ENCODE measurements at regions not wholly inside any gene's neighbourhood (a gene's known extent, or its start where the extent isn't known, plus 50 kb on each side); places are given as distances from the start of the nearest gene placed in this dataset.

DNA sequence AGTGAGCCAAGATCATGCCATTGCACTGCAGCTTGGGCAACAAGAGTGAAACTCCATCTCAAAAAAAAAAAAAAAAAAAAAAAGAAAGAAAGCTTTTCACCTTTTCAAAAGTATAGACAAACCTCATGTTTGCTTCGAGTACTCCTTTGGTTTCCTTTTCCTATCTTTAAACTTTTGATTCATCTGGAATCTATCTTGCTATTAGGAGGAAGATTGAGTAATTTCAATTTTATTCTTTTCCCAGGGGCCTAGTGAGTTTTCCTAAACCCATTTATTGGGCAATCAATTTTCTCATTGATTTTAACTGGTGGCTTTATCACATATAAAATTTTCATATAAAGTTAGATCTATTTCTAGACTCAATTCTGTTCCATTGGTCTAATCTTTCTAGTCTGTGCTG is 190.5 kb upstream of the VEPH1 start:
- WGBS (ENCODE audit: insufficient coverage, low lambda C conversion rate): 100% methylated on average over 1 of the region's 1 CpG
- DNase-seq: no peak
- no peak overlapping the region for H3K27ac ChIP-seq (ENCODE audit: low read length)
- H3K9me3 ChIP-seq (ENCODE audit: control insufficient read depth, low read depth, low read length): no peaks in the 10 kb centered on the region
- no peaks in the 10 kb centered on the region for H3K4me1 ChIP-seq (ENCODE audit: control insufficient read depth, insufficient read depth, low read length)
- no peak overlapping the region for H3K4me3 ChIP-seq (ENCODE audit: low read length)
- H3K27me3 ChIP-seq (ENCODE audit: control insufficient read depth, insufficient read depth, low read length): no peaks in the 10 kb centered on the region
- H3K36me3 ChIP-seq (ENCODE audit: control insufficient read depth, insufficient read depth, low read length): no peaks in the 10 kb centered on the region

- no peak overlapping the region for H3K4me3 ChIP-seq (ENCODE audit: low read length)
- DNase-seq: no peak
- no peaks in the 10 kb centered on the region for H3K36me3 ChIP-seq (ENCODE audit: control insufficient read depth, insufficient read depth, low read length)
- WGBS (ENCODE audit: insufficient coverage, low lambda C conversion rate): no CpG with 5 or more reads among the region's 1 CpG
- H3K27me3 ChIP-seq (ENCODE audit: control insufficient read depth, insufficient read depth, low read length): no peaks in the 10 kb centered on the region
- H3K9me3 ChIP-seq (ENCODE audit: control insufficient read depth, low read depth, low read length): no peaks in the 10 kb centered on the region
- no peaks in the 10 kb centered on the region for H3K4me1 ChIP-seq (ENCODE audit: control insufficient read depth, insufficient read depth, low read length)
- H3K27ac ChIP-seq (ENCODE audit: low read length): no peak overlapping the region
These were observed 189.3 kb upstream of the VEPH1 start for GRCh38 chr3:157692468-157692867.

DNA sequence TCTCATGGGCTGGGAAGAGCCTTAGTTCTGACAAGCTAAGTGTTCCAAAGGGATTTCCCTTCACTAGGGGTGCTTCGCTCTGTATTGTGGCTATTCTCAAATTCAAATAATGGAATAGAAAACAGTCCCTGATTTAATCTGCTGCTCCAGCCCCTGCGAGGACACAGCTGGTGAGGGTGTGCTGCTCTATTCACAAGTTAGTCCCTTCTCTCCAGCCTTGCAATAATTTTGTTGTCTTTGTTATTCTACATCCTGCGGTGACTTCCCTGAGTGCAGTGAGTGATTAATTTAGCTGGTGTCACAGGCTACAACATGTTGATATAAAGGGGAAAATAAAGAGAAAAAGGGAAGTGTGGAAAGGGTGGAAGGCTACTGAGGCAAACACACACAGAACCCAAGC is 180.5 kb upstream of the VEPH1 start:
- WGBS (ENCODE audit: insufficient coverage, low lambda C conversion rate): no CpG with 5 or more reads among the region's 3 CpGs
- no peak overlapping the region for H3K4me3 ChIP-seq (ENCODE audit: low read length)
- H3K4me1 ChIP-seq (ENCODE audit: control insufficient read depth, insufficient read depth, low read length): no peaks in the 10 kb centered on the region
- no peaks in the 10 kb centered on the region for H3K36me3 ChIP-seq (ENCODE audit: control insufficient read depth, insufficient read depth, low read length)
- DNase-seq: no peak
- peaks cover 2% of the 10 kb centered on the region for H3K9me3 ChIP-seq (ENCODE audit: control insufficient read depth, low read depth, low read length)
- H3K27me3 ChIP-seq (ENCODE audit: control insufficient read depth, insufficient read depth, low read length): no peaks in the 10 kb centered on the region
- H3K27ac ChIP-seq (ENCODE audit: low read length): no peak overlapping the region

GRCh38 chr3:157672061-157672460 is 168.8 kb upstream of the VEPH1 start:
- DNase-seq: no peak
- no peak overlapping the region for H3K27ac ChIP-seq (ENCODE audit: low read length)
- H3K4me1 ChIP-seq (ENCODE audit: control insufficient read depth, insufficient read depth, low read length): no peaks in the 10 kb centered on the region
- no peaks in the 10 kb centered on the region for H3K27me3 ChIP-seq (ENCODE audit: control insufficient read depth, insufficient read depth, low read length)
- H3K36me3 ChIP-seq (ENCODE audit: control insufficient read depth, insufficient read depth, low read length): no peaks in the 10 kb centered on the region
- 80% methylated on average over 1 of the region's 1 CpG for whole genome bisulfite sequencing (ENCODE audit: insufficient coverage, low lambda C conversion rate)
- no peak overlapping the region for H3K4me3 ChIP-seq (ENCODE audit: low read length)
- H3K9me3 ChIP-seq (ENCODE audit: control insufficient read depth, low read depth, low read length): no peaks in the 10 kb centered on the region

GRCh38 chr3:157671656-157672055 is 168.4 kb upstream of the VEPH1 start:
- Histone ChIP-seq H3K4me1 (ENCODE audit: control insufficient read depth, insufficient read depth, low read length) (no peaks in the 10 kb centered on the region), H3K9me3 (ENCODE audit: control insufficient read depth, low read depth, low read length) (no peaks in the 10 kb centered on the region), H3K4me3 (ENCODE audit: low read length) (no peak overlapping the region), H3K36me3 (ENCODE audit: control insufficient read depth, insufficient read depth, low read length) (no peaks in the 10 kb centered on the region), H3K27me3 (ENCODE audit: control insufficient read depth, insufficient read depth, low read length) (no peaks in the 10 kb centered on the region), H3K27ac (ENCODE audit: low read length) (no peak overlapping the region)
- WGBS (ENCODE audit: insufficient coverage, low lambda C conversion rate): 100% methylated on average over 1 of the region's 3 CpGs
- no peak for DNase-seq

DNA sequence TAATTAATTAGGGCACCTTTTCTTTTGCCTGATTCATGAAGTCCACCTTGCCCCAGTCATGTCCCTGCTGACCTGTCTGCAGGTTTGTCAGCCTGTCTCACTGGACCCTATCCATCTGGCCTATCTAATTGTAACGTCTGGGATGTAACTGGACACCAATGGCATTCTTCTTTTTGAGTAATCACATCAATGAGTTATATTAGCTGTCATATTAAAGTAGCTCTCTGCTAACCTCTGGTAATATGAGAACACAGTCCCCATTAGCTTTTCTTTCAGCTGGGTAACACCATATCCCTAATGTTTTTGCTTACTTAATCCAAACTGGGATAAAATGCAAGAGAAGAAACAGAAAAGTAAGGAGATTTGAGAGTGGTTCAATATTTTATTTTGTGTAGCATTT is 166.2 kb upstream of the VEPH1 start:
- no CpG with 5 or more reads among the region's 1 CpG for WGBS (ENCODE audit: insufficient coverage, low lambda C conversion rate)
- H3K9me3 ChIP-seq (ENCODE audit: control insufficient read depth, low read depth, low read length): no peaks in the 10 kb centered on the region
- no peaks in the 10 kb centered on the region for H3K27me3 ChIP-seq (ENCODE audit: control insufficient read depth, insufficient read depth, low read length)
- DNase-seq: no peak
- no peaks in the 10 kb centered on the region for H3K36me3 ChIP-seq (ENCODE audit: control insufficient read depth, insufficient read depth, low read length)
- no peak overlapping the region for H3K27ac ChIP-seq (ENCODE audit: low read length)
- H3K4me1 ChIP-seq (ENCODE audit: control insufficient read depth, insufficient read depth, low read length): no peaks in the 10 kb centered on the region
- no peak overlapping the region for H3K4me3 ChIP-seq (ENCODE audit: low read length)

DNA sequence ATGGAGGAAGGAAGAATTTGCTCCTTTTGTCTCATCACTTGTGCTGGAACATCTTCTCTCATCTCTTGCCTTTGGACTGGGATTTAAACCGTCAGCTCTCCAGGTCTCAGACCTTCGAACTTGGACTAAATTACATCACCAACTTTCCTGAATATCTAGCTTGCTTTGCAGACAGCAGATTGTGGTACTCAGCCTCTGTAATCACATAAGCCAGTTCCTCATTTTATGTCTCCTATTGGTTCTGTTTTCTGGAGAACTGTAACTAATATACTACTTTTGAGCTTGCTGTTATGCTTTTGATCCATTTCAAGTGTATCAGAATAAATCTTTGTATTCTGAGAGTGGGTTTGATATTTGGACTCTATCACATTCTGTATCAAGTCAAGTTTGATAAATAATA is 164.3 kb upstream of the VEPH1 start:
- no peak for DNase-seq
- Histone ChIP-seq H3K4me3 (ENCODE audit: low read length) (no peak overlapping the region), H3K9me3 (ENCODE audit: control insufficient read depth, low read depth, low read length) (no peaks in the 10 kb centered on the region), H3K4me1 (ENCODE audit: control insufficient read depth, insufficient read depth, low read length) (no peaks in the 10 kb centered on the region), H3K36me3 (ENCODE audit: control insufficient read depth, insufficient read depth, low read length) (no peaks in the 10 kb centered on the region), H3K27me3 (ENCODE audit: control insufficient read depth, insufficient read depth, low read length) (no peaks in the 10 kb centered on the region), H3K27ac (ENCODE audit: low read length) (no peak overlapping the region)
- WGBS (ENCODE audit: insufficient coverage, low lambda C conversion rate): no CpG with 5 or more reads among the region's 2 CpGs

GRCh38 chr3:157662171-157662570 is 159.0 kb upstream of the VEPH1 start:
- no peak overlapping the region for H3K27ac ChIP-seq (ENCODE audit: low read length)
- H3K27me3 ChIP-seq (ENCODE audit: control insufficient read depth, insufficient read depth, low read length): no peaks in the 10 kb centered on the region
- H3K4me3 ChIP-seq (ENCODE audit: low read length): no peak overlapping the region
- H3K36me3 ChIP-seq (ENCODE audit: control insufficient read depth, insufficient read depth, low read length): no peaks in the 10 kb centered on the region
- H3K4me1 ChIP-seq (ENCODE audit: control insufficient read depth, insufficient read depth, low read length): no peaks in the 10 kb centered on the region
- H3K9me3 ChIP-seq (ENCODE audit: control insufficient read depth, low read depth, low read length): no peaks in the 10 kb centered on the region
- DNase-seq: no peak

- H3K9me3 ChIP-seq (ENCODE audit: control insufficient read depth, low read depth, low read length): no peaks in the 10 kb centered on the region
- H3K4me3 ChIP-seq (ENCODE audit: low read length): no peak overlapping the region
- H3K4me1 ChIP-seq (ENCODE audit: control insufficient read depth, insufficient read depth, low read length): no peaks in the 10 kb centered on the region
- no peak for DNase-seq
- no peak overlapping the region for H3K27ac ChIP-seq (ENCODE audit: low read length)
- H3K27me3 ChIP-seq (ENCODE audit: control insufficient read depth, insufficient read depth, low read length): no peaks in the 10 kb centered on the region
- no peaks in the 10 kb centered on the region for H3K36me3 ChIP-seq (ENCODE audit: control insufficient read depth, insufficient read depth, low read length)
These were observed 157.6 kb upstream of the VEPH1 start for GRCh38 chr3:157660847-157661246.

GRCh38 chr3:157652366-157652765 is 149.2 kb upstream of the VEPH1 start:
- Histone ChIP-seq H3K27ac (ENCODE audit: low read length) (no peak overlapping the region), H3K27me3 (ENCODE audit: control insufficient read depth, insufficient read depth, low read length) (no peaks in the 10 kb centered on the region), H3K36me3 (ENCODE audit: control insufficient read depth, insufficient read depth, low read length) (no peaks in the 10 kb centered on the region), H3K9me3 (ENCODE audit: control insufficient read depth, low read depth, low read length) (no peaks in the 10 kb centered on the region), H3K4me1 (ENCODE audit: control insufficient read depth, insufficient read depth, low read length) (no peaks in the 10 kb centered on the region), H3K4me3 (ENCODE audit: low read length) (no peak overlapping the region)
- WGBS (ENCODE audit: insufficient coverage, low lambda C conversion rate): no CpG with 5 or more reads among the region's 2 CpGs
- DNase-seq: no peak

GRCh38 chr3:157650699-157651098 is 147.5 kb upstream of the VEPH1 start:
- DNase-seq: no peak
- Histone ChIP-seq H3K36me3 (ENCODE audit: control insufficient read depth, insufficient read depth, low read length) (no peaks in the 10 kb centered on the region), H3K27ac (ENCODE audit: low read length) (no peak overlapping the region), H3K4me1 (ENCODE audit: control insufficient read depth, insufficient read depth, low read length) (no peaks in the 10 kb centered on the region), H3K27me3 (ENCODE audit: control insufficient read depth, insufficient read depth, low read length) (no peaks in the 10 kb centered on the region), H3K4me3 (ENCODE audit: low read length) (no peak overlapping the region), H3K9me3 (ENCODE audit: control insufficient read depth, low read depth, low read length) (no peaks in the 10 kb centered on the region)
- no CpG with 5 or more reads among the region's 1 CpG for WGBS (ENCODE audit: insufficient coverage, low lambda C conversion rate)
